ENCODE measurements at regions not wholly inside any gene's neighbourhood (a gene's known extent, or its start where the extent isn't known, plus 50 kb on each side); places are given as distances from the start of the nearest gene placed in this dataset.
A peak's percentile ranks its signal among the peaks of the same experiment; 100 is the strongest.

DNA sequence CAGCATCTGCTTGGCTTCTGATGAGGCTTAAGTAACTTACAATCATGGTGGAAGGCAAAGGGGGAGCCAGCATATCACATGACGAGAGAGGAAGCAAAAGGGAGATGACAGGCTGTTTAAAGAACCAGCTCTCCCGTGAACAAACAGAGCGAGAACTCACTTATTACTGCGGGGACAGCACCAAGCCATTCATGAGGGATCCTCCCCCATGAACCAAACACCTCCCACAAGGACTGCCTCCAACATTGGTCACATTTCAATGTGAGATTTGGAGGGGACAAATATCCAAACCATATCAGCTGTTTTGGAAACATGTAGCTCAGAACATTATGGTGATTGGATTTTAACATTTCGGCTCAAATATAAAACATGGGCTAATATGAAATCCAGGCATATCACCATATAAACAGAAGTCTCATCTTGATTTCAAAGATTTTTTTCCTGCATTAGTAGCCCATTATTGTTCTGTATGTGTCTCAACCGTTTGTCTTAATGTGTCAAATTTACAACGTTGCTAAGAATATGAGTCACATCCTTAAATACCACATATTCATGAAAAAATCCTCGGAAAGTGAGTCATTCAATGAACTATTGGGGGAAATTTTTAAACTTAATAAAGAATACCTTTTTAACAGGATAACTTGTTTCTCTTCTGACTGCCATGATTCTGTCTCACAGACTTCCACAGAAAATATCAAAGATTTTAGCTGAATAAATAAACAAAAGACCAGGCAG lies 894.3 kb downstream of the TFAP2A start:
- no peak for DNase-seq

DNA sequence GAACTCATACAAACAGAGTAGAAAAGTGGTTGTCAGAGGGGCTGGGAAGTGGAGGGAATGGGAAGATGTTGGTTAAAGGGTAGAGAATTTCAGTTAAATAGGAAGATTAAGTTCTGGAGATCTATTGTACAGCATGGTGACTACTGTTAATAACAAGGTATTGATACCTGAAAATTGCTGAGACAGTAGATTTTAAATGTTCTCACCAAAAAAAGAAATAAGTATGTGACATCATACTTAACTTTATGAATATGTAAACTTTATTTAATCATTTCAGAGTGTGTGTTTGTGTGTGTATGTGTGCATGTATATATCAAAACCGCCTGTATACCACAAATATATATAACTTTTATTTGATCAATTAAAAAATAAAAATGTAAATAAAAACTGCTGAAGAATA lies 896.4 kb downstream of the TFAP2A start:
- no peak for DNase-seq

DNA sequence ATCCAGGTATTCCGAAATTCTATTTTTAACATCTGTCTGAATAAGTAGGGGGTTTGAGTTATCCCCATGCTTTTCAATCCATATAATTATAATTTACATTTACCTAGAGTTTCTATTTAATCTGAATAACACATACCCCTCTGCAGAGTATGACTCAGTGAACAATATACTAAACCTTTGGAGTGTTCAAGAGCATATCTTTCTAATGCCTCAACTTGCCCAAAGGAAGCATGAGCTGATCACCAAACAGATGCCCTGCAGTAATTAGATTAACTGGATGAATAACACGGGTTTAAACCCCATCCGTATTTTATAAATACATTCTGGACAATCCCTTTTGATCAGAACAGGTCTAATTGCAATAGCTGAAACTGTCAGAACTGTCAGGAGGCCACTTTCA lies 897.1 kb downstream of the TFAP2A start:
- no peak for DNase-seq

DNA sequence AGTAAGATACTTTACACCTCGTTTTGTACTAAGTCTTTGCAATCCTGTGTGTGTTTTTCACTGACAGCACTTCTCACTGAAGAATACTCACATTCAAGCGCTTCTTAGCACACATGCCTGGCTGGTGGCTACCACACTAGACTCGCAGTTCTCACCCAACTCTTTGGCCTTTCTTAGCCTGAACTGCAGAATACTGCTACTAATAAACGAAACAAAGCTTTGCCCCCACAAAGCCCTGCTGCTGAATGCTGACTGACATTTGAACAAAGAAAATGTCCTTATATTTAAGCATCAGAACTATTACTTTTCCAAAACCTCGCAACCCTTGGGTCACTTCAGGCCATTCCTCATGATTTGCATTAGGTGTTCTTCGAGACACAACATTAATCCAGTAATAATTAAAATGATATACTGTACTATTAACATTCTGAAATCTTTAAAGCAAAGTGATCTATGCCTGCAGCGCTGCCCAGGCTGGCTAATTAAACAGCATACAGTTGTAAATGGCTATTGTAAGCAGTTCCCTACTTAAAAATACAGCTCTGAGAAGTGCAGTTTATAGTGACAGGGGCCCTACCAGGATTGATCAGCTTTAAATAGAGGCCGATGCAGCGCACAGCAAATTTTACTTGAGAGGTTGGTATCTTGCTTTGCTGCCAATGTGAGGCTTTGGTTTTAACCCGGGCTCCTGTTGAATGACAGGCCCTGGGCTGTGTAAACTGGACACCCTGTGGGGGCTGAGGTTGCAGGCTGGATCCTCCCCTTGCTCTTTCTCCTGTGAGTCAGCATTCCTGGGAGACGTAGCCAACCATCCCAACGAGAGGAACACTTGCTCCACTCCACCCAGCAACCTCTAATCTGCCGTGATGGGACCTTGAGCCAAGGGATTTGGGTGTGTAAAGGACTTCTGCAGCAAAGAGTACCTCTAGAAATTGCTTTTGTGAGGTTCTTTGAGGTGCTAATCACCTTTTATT lies 899.0 kb downstream of the TFAP2A start:
- DNase-seq: peak; percentile 23

DNA sequence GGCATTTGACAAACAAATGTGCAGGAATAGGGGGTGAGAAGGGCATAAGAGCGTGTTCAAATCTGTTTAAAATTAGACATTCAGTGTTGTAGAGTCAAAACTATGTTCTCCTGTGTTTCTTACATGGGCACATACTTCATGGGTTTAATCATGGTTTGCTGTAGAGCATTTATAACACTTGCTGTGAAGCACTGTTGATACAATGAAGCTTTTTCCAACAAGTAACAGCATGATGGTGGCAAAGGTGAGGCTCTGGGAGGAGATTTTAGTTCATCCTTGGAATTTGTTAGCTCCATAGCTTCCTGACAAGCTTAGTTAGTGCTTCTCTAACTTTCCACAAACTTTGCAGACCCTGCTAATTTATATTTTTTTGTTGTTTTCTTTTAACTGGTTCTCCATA lies 900.7 kb downstream of the TFAP2A start:
- DNase-seq: peak; percentile 11

DNA sequence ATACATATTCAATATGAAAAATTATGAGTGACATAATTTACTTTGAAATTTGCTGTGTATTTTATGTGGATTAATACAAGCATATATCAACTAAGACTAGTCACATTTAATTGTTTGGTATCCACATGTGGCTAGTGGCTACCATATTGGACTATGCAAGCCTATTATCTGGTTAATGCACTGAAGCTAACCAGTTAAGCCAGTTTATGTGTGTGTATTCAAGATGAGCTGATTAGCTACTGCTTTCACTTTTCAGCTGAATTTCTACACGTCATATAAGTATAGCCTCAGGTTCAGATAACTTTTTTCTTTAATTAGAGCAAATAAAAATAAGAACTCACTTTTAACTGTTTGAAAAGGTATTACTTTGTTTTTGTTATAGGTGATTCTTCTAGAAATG lies 903.7 kb downstream of the TFAP2A start:
- DNase-seq: peak; percentile 5

DNA sequence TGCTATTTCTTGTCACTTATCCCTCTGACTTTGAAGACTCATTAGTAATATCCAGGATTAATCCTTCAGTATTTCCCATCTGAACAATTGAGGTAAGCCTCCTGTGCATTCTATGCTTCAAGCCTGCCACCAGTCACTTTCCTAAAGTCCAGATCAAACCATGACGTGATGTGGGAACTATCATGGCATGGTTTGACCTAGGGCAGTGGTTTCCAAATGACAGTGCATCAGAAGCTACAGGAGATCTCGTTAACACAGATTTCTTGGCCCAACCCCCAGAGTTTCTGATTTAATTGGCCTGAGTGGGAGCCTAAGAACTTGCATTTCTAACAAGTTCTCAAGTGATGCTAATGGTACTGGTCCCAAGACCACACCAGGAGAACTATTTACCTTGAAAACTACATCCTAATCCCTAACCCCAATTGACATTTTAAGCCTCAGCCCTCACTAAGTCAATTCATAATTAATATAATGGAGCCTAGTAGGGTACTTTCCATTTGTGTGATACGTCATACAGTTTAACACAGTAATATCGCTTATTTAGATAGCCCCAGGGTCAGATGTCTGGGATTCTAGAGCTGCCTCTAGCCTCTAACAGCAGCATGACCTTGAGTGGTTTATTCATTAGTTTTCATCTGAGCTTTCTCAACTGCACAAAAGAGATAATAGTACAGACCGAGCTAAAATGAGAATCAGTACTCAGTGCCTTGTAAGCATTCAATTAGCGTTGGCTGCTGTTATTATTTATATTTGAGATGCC lies 907.6 kb downstream of the TFAP2A start:
- no peak for DNase-seq

DNA sequence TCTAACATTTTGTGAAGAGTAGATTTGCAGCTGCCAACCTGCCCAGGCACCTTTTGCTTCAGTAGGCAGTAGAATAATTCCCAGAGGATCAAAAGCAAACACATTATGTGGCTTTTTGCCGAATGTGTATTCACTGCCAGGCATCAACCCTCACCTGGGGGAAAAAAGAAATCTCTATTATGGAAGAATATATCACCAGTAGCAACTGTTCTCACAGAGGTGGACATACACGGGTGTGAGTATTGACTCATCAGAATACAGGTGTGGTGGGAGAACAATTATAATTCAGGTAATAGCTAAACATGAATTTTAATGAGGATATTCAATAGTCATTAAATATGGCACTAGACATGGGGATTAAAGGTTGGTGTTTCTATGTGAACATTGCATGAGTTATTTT lies 910.7 kb downstream of the TFAP2A start:
- DNase-seq: no peak

DNA sequence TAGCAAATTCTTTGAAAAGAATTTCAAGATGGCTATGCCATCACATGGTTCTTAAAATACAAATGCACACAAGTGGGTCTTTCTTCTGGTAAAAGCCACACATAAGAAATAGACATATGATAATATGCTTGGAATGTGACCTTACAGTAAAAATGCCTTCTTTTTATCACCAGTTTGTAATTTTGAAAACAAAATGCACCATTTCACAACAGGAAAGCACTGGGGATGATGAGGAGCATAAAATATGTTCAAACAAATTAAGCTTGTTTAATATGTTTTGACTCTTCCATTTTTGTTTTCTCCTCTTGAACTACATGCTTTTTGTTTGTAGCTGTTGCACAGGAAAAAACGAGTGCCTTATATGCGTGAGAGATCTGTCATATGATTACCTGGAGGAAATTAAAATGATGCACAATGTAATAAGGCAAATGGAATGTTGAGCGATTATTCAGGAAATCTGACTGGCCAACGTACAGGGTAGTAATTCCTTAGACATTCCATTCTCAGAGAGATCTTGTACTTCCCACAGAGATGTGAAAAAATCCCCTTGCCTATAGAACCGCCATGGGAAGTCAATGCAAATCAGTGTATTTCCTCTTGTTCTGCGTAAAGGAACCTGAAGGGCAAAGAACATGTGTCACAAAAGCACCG lies 911.6 kb downstream of the TFAP2A start:
- no peak for DNase-seq

DNA sequence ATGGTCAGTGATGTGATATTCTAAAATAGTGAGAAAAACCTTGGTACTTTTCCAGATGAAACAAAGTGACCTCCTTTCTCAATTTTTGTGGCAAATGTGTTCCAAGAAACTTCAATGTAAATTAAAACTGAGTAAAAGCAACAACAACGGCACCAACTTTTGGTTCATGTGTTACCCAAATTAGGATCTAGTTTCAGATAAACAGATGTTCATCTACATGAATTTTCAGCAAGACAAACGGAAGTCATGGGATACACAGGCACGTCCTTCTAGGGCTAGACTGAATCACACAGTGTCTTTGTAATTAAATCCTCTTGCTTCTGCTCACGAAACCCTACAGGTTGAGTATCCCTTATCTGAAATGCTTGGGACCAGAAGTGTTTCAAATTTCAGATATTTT lies 915.2 kb downstream of the TFAP2A start:
- DNase-seq: no peak

DNA sequence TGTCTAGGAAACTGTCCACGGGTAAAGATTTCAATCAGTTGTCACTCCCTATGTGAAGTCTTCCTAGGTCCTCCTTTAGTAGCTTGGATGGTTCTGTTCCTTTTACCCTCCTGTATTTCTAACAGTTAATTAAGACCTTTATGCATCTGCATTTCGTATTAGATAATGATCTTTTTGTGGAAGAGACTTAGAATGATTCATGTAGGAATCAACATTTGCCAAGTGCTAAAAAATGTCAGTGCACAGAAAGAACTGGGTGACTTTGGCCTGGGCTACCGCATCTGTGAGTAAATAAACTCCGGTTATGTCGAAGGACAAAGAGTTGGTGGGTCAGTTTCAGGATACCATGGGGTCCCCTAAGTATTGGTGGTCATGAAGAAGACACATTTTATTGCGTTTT lies 918.0 kb downstream of the TFAP2A start:
- DNase-seq: no peak

DNA sequence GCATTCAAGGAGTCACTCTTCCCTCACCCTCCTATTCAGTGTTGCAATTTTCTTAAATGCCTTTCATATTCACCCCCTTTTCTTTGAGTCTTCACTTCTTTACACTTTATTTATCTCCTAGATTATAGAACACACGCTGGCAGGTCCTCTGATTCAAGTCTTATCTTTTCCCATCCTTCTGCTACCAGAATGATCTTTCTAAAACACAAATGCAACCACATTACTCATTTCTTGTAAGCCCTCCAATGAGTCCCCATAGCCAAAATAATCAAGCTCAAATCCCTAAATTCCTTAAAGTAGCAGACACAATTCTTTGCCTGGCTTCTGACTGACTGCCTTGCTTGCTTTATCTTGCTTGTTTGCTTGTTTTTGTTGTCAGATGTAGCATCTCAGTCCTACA lies 920.0 kb downstream of the TFAP2A start:
- no peak for DNase-seq

DNA sequence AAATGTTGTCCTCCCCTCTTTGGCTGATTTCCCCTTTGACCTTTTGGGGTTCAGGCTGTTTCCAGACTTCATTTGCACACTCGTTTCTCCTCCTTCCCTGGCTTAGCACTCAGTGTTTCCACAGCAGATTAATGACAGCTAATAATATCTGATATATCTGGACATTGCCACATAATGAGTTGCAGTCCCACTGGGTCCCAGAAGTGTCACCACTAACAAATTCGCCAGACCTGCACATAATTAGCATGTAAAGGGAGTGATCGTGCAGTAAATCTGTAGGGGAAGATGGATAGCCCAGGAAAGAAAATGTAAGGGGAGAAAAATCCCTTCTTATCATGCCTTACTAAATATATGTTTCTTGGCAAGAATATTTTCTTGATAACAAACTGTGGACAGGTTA lies 922.1 kb downstream of the TFAP2A start:
- no peak for DNase-seq

DNA sequence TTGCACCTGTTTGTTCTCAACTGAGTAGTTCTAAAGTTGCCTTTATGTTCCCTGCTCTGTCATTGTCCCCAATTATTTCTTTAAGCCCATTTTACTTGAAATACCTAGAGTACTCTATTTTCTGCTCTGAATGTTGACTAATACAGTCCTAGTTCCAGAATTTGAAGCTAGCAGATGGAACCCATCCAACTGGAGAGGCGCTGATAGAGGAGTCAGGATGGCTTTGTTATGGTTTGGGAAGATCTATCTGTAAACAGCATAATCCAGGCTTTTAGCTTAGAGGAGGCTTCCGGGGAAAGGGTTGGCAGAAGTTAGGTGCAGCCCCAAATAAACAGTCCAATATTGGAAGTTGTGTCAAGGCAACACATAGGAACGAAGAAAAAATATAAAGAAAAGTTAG lies 927.7 kb downstream of the TFAP2A start:
- no peak for DNase-seq

DNA sequence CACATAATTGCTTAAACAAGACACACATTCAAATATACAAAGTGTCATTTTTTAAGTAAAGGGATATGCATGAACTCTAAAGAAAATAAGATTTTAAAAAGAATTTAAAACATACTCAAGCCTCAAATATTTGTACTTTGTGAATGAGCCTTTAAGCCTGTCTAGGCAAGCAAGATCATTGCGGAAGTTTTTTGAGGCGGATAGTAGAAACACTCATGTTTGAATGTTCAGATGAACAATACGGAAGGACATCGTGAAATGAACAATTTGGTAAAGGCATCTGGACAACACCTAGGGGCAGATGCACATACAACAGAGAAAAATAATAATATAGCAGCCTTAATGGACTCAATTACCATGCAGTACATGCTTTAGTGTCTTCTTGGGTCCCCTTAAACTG lies 928.9 kb downstream of the TFAP2A start:
- peak; percentile 39 for DNase-seq

DNA sequence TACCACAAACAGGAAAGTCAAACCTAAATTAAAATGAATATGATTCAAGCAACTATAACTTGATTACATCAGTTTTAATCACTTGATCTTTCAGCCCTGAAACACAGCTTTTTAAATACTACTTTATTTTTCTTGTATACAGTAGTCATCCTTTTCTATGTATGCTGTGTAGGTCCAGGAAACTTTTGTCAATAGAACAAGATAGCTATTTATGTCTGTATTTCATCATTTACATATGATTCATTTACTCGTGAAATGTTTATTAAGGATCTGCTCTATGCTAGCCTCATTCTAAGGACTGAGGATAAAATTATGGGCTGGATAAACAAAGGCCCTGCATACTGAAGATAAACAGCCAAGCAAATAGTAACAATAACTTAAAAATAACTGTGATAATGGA lies 930.2 kb downstream of the TFAP2A start:
- no peak for DNase-seq

DNA sequence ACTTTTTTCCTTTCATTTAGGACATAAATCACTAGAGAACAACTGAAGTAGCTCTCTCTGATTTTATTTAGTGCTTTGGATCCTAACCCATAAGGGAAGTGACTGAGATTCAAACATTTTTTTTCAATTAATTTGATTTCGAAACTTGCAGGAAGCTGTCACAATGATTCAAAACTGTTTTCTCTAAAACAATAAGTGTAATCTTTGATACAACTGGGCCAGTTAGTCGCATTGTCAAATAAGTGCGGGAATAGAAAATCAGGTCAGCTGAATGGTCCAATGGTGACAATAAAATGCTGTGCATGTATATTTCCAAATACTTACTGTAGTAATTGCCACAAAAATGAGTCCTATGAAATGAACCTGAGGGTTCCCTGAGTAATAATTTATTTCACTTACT lies 930.8 kb downstream of the TFAP2A start:
- no peak for DNase-seq

DNA sequence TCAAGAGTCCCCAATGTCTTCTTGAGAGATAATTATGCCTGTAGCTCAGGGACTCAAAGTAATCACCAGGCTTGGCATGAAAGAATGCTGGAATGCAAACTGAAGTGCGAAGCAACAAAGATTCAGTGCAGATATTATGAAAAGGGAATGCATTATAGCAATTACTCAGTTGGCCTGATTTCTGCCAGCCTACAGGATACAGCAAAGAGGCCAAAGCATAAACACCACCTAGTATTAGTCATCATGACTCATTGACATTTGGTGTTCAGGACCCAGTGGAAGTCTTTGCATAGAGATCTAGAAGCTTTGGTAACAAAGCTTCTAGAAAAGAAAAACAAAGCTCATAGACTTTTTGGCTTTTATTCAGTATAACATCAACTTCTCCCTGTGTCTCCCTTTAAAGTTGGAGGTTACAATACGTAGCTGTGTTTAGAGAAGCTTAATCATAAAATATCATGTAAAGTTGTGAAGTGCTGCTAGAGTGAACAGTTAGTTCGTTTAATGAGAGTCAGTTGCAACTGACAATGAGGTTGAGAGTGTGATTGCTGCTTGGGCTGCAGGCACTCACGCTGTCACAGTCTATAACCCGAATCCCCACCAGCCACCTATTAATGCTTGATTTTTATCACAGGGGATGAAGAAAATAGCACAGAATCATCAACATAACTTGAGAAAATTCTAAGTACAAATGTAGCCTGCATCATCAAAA lies 932.7 kb downstream of the TFAP2A start:
- DNase-seq: no peak

DNA sequence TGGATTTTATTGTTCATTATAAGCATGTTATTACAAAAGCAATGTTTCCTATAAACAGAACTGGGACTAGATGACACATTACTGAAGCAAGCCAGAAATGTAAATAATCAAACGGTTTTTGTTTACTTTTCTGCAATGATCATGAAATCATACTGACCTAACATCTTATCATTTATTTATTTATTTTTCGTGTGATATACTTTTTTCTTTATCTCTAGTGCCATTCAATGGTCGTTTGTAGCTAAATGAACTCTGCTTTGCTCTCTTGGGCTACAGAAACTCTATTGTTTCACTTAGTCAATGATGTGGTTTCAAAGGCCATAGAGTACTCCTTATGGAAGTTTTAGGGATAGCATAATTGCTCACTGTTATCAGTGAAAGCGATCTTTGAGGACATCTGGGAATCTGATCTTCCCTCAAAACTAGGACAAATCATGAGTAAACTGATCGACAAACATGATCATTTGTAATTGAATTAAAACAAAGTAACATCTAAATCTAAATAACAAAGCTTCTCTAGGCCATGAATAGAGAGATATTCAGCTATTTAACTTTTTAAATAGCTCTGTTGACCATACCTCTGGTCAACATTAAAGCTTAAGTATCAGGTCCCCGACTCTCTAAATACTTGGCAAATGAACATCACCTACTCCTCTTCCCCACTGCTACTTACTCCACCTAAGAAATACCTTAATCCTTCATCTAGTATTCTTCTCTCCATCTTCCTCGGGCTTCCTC lies 933.4 kb downstream of the TFAP2A start:
- no peak for DNase-seq

DNA sequence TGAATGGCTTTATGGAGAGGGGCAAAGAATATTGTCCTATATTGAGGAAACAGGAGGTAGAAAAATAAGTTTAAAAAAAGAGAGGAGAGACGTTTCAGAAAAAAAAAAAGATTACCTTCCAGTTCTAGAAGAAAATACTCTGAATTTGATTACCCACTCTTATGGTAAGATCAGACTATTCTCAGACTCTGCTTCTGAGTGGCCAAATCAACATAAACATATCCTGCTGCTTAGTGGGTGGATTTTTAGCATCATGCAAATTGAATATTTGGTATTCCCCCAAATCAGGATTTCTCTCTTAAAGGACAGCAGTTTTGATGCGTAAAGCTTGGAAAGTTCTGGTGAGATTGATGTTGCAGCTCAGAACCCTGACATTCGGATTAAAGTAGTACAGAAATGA lies 946.6 kb downstream of the TFAP2A start:
- DNase-seq: no peak

DNA sequence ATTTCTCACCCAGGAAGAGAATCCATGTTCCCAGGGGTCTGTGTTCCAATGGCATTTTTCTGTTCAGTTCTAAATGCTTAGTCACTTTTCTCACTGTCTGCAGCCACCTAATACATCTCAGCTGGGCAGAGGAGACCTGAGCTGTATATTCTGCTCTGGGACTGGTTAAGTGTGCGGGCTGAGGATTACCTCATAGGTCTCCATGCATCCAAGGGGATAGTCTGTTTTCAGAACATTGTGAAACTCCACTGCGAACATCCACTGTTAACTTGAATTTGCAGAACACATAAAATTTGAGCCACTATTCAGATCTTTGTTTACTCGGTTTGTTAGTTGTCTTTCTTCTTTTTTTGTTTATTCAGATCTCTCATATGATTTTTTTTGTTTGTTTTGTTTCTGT lies 947.1 kb downstream of the TFAP2A start:
- DNase-seq: no peak
